ENCODE measurements at regions not wholly inside any gene's neighbourhood (a gene's known extent, or its start where the extent isn't known, plus 50 kb on each side); places are given as distances from the start of the nearest gene placed in this dataset.
"Not testable (repeated sequence)": the region's sequence is repeated elsewhere in the genome, so short reads cannot be mapped to it uniquely, and the experiment has no call there.

DNA sequence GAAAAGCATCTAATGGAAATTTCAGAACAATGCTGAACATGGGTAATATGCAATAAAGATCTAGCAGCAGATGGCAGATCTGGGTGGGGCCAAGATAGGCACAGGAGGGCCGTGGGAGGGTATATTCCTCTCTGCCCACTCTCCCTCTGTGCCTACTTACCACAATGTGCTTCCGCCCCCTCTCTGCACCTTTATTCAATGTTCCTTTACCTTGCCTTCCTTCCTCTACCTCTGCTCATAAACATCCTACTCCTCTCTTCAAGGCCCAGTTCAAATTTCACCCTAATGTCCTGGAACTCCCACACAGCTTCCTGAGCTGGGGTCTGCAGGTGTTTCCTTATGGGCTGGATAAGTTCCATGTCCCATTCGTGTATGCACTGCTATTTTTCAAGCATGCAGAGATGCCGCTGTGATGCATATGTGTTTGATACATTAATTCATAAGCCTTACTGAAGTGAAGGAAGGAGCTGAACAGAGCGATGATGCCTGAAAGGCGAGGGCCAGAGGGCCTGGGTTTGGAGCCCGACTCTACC lies 65.6 kb upstream of the EDEM3 start:
- no peak for DNase-seq (ENCODE audit: low read depth)

DNA sequence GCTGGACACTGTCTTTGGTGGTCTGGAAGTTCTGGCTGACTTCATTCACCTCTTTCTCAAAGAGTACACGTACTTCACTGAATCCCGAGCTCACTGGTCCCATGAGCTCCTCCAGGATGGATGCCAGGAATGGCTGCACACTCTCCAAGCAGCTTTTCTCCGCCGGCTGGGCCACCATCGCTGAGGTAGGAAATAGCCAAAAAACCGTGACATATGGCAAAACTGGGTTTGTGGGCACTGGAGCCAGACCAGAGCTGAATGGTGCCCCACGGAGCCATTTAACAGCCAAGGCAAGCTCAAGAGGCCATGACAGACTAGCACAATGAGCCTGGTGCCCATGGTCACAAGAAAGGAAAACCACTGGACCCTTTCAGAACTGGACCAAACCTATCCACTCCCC lies 64.0 kb upstream of the EDEM3 start:
- no peak for DNase-seq (ENCODE audit: low read depth)

DNA sequence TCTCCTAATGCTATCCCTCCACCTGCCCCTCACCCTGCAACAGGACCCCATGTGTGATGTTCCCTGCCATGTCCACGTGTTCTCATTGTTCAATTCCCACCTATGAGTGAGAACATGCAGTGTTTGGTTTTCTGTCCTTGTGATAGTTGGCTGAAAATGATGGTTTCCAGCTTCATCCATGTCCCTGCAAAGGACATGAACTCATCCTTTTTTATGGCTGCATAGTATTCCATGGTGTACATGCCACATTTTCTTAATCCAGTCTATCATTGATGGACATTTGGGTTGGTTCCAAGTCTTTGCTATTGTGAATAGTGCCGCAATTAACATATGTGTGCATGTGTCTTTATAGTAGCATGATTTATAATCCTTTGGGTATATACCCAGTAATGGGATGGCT lies 62.3 kb upstream of the EDEM3 start:
- not testable (repeated sequence) for DNase-seq (ENCODE audit: low read depth)

DNA sequence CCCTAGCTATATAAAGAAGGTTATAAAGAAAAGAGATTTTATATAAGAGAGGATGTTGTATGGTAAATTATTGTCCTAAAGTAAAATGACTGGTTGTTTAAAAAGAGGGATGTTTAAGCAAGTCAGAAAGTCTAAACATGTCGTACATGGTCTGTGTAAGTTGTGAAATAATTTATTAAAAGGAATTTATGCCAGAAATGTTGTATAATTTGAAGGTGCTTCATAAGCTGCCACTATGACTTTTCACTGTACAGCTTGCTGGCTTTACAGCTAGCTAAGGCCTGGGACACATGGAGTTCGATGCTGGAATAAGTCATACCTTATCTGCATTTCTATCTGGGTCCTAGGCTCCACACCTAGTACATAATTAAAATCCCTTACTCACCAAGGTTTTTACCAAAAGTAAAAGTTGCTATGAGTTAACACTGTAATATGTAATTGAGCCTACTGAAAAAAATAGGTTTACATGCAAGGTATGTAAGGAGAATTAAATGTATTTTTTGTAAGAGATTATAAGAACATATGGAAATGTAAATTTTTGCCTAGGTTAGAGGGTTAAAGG lies 59.0 kb upstream of the EDEM3 start:
- no peak for DNase-seq (ENCODE audit: low read depth)

DNA sequence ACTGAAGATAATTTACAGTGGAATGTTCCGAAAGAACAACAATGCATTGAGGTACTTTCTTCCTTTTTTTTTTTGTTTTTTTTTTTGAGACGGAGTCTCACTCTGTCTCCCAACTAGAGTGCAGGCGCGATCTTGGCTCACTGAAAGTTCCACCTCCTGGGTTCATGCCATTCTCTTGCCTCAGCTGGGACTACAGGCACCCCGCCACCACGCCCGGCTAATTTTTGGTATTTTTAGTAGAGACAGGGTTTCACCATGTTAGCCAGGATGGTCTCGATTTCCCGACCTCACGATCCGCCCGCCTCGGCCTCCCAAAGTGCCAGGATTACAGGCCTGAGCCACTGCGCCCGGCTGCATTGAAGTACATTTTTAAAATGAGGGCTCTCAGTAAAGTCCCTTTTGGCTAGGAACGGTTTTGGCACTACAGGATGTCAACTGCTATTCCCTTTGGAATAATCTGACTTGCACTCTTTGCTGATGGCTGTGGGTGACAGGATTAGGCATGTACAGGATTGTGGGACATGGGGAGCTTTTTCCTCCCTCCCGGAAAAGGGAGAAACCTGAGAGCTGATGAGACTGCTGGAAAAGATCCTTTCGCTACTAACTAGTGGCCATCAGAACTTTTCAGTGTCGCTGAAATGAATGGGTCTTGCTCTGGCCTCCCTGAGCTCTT lies 56.9 kb upstream of the EDEM3 start:
- DNase-seq (ENCODE audit: low read depth) = no peak

DNA sequence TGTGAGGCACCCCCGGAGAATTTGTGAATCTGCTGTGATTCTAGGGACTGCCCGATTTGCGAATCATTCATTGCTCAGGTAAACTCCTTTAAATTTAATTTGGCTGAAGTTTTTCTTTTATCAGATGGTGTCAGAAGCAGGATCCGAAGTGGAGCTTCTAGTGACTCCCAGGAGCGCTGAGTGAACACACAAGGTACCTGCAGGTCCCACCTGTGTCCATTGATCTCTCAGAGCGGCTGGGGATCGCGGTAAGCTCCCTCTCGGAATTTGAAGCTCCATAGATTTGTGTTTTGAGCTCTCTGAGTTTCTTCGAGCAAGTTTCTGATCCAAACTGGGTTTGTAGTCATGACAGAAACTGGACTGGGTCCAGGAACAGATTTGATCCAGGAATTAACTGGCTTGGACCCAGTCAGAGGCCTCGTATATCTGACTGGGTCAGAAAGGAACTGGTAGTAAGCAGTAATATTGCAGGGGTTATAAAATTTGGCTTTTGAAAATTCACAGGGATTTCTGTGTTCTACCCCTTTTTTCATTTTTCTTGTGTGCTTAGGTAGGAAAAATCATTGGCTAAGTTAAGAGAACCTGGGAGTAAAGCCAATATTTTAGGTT lies 56.2 kb upstream of the EDEM3 start:
- DNase-seq (ENCODE audit: low read depth) = no peak

DNA sequence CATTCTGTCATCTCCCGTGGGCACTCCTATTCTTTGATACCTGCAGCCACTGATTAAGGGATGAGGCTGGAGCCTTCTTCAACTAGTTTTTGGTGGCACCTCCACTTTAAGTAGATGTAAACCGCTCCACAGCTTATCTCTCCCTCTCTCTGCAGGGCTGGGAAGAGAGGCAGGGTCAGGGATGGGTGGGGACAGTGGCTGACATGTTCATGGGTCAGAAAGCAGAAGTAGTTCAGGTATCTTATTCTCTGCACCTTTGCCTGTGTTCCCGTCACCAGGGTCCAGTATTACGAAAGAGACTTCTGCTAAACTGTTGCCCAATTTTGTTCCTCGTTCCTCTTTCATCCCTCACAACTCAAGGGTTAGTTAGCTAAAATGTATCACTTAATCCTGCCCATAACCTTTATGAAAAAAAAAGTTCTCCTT lies 51.7 kb upstream of the EDEM3 start:
- no peak for DNase-seq (ENCODE audit: low read depth)

DNA sequence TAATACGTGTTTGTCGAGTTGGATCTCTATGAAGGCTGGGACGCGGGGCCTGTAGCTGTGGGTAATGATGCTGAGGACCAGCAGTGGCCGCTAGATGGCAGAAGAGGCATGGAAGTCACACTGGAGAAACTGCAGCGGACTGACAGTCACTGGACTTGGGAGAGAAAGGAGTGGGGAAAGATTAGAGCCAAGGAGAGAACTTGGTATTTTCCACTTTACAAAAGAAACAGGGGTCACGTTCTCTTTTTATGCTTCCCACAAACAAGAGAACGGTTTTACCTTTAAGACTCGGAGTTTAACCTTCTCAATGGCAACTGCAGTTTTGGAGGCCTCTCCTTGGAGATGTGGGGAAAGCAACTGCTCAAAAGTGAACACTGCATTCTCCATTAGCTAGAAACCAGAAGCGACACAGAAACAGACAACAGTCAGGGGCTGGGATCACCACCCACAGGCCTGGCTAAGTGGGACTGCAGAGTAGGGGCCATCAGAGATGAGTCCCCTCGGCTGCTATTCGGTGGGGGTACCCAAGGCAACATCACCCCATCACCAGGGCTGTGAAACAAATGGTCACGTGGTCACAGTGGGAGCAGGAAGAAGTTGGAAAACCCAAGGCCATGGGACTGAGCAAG lies 51.1 kb upstream of the EDEM3 start:
- peak; percentile 74 for DNase-seq (ENCODE audit: low read depth)
